Dedifferentiated amniotic fluid mesenchymal stem cell (primary cell): ENCODE measurements at regions not wholly inside any gene's neighbourhood (a gene's known extent, or its start where the extent isn't known, plus 50 kb on each side); places are given as distances from the start of the nearest gene placed in this dataset.
"Not testable (repeated sequence)": the region's sequence is repeated elsewhere in the genome, so short reads cannot be mapped to it uniquely, and the experiment has no call there.

Source experiments
- DNase-seq: peaks from one replicate; pipeline ENCODE4 v3.0.0-alpha.2; 2016; ENCODE audit errors: extremely low spot score

- DNase-seq: not testable (repeated sequence)
Measured at GRCh38 chrX:96529386-96529785, 155.3 kb upstream of the DIAPH2 start.

- DNase-seq: no peak
Measured at GRCh38 chrX:96538104-96538725, 146.4 kb upstream of the DIAPH2 start.

- DNase-seq: no peak
Measured at GRCh38 chrX:96540111-96540631, 144.5 kb upstream of the DIAPH2 start.

GRCh38 chrX:96546281-96546680 is 138.4 kb upstream of the DIAPH2 start:
- DNase-seq: not testable (repeated sequence)

GRCh38 chrX:96551322-96551872 is 133.2 kb upstream of the DIAPH2 start:
- DNase-seq: no peak

DNA sequence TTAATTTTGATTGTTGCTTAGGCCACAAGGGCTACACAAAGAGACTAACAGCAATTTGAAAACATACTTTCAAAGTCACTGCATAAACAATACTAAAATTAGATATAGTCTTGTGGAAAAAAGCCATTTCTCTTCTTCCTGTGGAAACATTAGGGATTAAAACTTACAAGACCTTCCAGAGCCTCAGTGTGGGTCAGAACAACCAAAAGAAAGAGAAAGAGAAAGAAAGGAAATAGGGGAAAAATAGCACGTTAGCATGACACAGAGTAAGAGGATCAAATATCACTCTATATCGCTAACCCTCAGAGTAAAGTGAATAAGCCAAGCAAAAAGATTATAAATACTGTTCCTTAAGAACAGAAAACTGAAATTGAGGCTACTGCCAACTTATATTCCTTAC is 127.8 kb upstream of the DIAPH2 start:
- no peak for DNase-seq

DNA sequence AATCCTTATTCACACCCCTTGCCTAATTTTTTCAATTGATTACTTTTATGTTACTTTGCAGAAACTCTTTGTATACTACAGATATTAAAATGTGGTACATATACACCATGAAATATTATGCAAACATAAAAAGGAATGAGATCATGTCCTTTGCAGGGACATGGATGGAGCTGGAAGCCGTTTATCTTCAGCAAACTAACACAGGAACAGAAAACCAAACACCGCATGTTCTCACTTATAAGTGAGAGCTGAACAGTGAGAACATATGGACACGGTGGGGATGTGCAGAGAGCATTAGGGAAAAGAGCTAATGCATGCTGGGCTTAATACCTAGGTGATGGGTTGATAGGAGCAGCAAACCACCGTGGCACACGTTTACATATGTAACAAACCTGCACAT is 123.5 kb upstream of the DIAPH2 start:
- DNase-seq: not testable (repeated sequence)

DNA sequence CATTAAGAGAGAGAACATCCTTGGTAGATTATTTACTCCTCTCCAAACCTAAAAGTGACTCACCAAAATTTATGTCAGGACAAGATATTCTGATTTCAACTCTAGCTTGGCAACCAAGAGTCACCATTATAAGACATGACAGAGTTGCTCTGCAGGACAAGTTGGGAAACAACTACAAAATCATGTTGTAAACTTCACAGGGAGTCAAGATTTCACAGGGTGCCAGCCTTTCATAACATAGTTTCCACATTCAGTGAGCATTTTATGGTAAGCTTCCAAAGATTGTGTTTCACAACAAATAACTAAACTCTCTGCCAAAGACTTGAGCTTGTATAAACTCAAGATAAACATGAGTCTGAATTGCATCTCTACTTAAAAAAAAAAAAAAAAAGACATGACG is 121.0 kb upstream of the DIAPH2 start:
- peak; percentile 57 for DNase-seq

GRCh38 chrX:96564595-96564994 is 120.0 kb upstream of the DIAPH2 start:
- no peak for DNase-seq

GRCh38 chrX:96566878-96567277 is 117.8 kb upstream of the DIAPH2 start:
- DNase-seq: no peak

DNA sequence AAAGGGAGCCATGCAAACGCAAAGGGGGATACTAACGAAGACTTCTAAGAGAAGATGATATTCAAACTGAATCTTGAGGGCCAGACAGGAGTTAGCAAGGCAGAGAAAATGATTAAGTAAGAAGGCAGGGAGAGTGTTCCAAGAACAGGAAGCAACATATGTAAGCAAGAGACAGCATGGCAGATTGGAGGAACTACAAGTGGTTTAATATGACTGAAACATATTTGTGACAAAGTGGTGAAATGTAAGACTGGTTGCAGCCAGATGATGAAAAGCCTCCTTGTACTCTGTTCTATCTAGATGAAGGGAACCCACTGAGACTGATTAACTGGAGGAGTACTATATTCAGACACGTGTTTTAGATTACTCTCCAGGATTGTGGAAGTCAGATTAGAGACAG is 116.6 kb upstream of the DIAPH2 start:
- DNase-seq: no peak

DNA sequence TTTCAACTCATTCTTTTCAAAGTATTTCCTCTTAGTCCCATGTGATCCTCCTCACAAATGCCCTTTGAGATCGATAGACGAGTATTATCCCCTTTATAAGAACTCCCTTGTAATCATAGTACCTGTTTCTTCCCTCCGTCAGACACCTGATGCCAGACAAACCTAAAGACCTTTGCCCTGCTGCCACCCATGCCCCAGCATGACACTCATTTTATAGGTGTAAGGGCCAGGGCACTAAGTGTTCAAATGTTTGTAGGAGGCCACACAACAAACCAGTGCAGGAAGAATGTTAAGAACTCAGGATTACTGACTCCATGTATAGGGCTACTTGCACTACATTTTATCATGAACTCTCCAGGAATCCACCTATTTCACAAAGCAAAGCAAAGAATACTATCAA is 115.6 kb upstream of the DIAPH2 start:
- no peak for DNase-seq

GRCh38 chrX:96575011-96575410 is 109.6 kb upstream of the DIAPH2 start:
- DNase-seq: no peak

GRCh38 chrX:96576368-96576767 is 108.3 kb upstream of the DIAPH2 start:
- DNase-seq: no peak

GRCh38 chrX:96578781-96579180 is 105.9 kb upstream of the DIAPH2 start:
- no peak for DNase-seq

- no peak for DNase-seq
Measured at GRCh38 chrX:96579252-96579651, 105.4 kb upstream of the DIAPH2 start.

- DNase-seq: no peak
Measured at GRCh38 chrX:96590403-96590802, 94.2 kb upstream of the DIAPH2 start.

- DNase-seq: no peak
Measured at GRCh38 chrX:96591421-96591820, 93.2 kb upstream of the DIAPH2 start.

DNA sequence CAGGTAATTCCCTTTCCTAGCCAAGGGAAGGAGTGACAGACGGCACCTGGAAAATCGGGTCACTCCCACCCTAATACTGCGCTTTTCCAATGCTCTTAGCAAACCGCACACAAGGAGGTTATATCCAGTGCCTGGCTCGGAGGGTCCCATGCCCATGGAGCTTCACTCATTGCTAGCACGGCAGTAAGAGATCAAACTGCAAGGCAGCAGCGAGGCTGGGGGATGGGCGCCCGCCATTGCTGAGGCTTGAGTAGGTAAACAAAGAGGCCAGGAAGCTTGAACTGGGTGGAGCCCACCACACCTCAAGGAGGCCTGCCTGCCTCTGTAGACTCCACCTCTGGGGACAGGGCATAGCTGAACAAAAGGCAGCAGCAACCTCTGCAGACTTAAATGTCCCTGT is 86.8 kb upstream of the DIAPH2 start:
- DNase-seq: not testable (repeated sequence)

DNA sequence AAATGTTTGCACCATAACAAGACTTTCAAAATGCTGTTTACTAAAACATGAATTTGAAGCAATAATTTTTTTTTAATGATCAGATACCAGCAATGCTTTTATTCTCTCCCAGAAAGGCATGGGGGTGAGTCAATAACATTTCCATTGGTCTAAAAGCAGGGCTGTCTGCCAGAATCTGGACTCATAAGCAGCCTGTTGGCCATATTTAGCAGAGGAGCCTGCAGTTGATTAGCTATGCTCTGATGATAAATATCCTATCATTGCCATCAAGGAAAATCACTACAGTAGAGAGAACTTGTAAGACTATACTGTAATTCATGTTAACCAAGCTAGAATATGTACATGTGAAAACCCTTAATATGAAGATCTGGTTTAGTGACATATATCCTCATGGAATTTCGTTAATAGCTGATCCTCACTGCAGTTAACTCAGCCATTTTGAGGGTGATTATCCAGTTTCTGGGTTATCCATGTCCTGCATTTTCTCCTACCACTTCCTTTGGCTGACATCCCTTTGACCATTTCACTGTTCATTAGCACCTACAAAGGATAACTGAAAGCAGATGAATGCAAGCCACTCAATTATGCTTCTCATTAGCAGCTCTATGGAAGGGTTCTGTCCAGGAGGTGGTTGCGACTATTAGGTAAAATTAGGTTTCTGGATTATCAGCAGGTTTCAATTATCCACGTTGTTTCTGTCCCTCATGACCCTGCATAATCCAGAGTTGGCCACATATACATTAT is 72.9 kb upstream of the DIAPH2 start:
- no peak for DNase-seq

- no peak for DNase-seq
Measured at GRCh38 chrX:96615448-96615847, 69.2 kb upstream of the DIAPH2 start.

DNA sequence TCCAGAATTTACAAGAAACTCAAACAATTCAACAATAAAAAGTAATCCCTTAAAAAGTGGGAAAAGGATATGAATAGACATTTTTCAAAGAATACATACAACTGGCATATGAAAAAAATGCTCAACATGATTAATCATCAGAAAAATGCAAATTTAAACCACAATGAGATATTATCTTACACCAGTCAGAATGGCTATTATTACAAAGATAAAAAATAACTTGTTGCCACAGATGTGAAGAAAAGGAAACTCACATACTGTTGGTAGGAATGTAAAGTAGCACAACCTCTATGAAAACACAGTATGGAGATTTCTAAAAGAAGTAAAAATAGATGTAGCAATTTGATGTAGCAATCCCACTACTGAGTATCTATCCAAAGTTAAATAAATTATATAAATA is 65.1 kb upstream of the DIAPH2 start:
- peak; percentile 26 for DNase-seq

- no peak for DNase-seq
Measured at GRCh38 chrX:96621811-96622210, 62.8 kb upstream of the DIAPH2 start.
